HG03558 (cell line): ENCODE measurements at regions not wholly inside any gene's neighbourhood (a gene's known extent, or its start where the extent isn't known, plus 50 kb on each side); places are given as distances from the start of the nearest gene placed in this dataset.

Experiments
- ATAC-seq: cut with Tn5 transposase; IDR thresholded peaks from one replicate; pipeline ENCODE4 v1.9.1; 2021; ENCODE audit warnings: moderate number of reproducible peaks; ENCODE audit not compliant: unreplicated experiment; ENCODE audit errors: extremely low read depth

DNA sequence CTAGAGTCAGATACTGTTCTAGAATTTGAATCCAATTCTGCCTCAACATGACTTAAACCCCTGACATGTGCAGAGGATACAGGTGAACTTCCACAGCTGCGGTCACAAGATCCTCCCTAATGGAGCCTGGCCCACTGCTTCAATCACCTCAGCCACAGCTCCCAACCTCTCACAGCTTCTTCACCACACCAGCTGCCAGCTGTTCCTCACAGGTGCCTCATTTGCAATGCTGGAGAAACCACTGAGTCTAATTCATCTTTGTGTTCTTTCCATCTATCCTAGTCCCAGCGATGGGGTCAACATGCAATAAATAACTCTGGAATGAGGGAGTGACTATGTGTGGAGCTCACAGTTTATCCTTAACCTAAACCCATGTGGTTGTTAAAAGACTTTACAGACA lies 72.0 kb upstream of the MAF start:
- ATAC-seq = no peak

DNA sequence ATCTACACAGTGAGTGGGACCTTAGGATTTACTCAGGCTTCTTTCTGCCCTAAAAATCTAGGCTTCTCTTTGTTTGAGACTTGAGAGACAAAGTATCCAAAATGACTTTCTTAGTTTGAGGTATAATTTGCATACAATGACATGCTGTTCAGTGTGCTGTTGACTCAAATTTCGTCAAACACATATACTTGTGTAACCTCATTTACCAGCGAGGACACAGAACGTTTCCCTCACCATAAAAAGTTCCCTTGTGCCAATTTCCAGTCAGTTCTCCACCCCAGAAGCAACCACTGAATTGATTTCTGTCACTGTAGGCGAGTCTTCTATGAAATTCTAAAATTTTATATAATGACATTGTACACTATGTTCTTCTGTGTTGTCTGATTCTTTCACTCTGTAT lies 68.0 kb upstream of the MAF start:
- ATAC-seq = no peak

DNA sequence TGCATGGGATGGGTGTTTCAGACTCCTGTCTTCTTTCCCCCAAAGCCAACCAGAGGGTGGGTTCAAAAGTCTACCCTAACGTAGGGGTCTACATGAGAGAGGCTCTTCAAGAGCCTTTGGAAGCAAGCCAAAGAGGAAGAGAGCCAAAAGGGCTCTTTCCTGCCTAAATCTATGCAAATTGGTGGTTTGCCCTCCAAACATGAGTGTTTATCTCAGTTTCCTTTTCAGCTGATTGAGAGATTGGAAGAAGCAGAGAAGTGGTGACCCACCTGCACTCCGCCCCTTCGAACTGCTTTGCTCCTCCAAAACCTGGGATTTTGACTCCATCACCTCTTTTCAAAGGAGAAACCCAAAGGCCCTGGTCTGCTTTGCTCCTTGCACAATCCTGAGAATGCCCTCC lies 65.4 kb upstream of the MAF start:
- no peak for ATAC-seq

DNA sequence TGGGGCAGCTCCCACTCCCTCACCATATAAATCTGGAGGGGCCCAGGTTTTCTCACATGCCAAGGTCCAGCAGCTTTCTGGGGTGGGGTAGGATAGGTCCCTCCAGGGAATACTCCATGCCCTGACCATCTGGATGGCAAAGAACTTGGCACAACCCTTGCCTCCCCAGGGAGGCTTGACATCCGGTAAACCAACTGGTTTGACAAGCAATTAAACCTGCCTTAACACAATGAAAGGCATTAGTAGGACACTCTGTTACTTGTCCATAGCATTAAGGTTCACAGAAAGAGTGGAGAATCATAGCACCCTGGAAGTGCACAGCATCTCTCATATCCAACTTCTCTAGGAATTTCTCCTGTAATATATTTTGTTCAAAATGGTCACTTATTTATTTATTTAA lies 63.9 kb upstream of the MAF start:
- no peak for ATAC-seq

DNA sequence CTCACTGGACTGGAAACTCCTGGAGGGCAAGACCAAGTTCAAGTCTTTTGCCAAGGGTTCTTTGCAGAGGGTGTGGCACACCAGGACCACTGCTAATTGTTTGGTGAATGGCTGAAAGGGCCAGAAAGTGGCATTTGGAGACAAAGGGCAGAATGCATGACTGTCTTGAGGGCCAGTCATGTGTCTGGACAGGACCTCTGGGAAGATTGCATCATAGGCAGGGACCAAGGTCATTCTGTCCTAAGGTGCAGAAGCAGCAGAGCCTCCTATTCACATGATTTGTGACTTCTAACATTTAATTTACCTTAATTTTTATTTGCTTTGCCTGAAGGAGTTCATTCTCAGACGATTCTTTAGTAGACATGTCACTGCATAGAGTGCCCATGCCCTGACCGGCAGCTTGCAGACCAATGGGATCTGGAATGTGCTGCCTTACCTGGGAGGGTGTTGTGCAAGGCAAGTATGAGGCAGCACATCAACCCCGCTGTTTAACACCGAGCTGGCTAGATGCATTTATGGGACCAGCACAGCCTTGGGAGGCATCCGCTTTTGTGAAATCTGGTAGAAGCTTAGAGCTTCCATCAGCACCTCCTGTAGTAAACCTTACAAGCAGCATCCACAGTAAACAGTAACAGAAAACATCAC lies 62.3 kb upstream of the MAF start:
- ATAC-seq = no peak

DNA sequence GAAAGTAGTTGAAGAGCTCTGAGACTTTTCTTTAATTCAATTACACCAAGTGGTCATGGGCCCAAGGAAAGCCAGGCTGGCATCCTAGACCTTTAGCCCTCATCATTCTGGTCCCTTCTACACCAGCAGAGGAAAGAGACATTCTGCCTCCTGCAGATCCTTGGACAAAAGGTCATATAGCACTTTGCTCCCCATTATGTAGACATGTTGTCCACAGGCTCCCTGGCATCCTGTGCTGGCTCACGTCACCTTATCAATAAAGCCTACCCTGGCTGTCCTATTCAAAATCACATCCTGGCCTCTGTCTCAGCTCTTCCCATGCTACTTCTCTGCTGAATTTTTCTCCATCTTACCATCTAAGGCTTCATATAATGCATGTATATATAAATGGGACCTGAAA lies 61.6 kb upstream of the MAF start:
- ATAC-seq = no peak

DNA sequence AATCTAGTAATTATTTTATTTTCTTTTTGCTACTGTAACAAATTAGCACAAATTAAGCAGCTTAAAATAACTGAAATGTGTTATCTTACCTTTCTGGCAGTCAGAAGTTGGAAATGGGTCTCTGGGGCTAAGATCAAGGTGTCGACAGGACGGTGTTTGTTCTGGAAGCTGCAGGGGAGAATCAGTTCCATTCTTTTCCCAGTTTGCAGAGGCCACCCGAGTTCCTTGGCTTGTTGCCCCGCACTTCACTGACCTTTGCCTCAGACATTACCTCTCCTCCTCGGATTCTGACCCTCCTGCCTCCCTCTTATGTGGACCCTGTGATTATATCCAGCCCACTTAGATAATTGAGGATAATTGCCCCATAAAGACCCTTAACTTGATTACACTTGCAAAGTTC lies 61.0 kb upstream of the MAF start:
- no peak for ATAC-seq

DNA sequence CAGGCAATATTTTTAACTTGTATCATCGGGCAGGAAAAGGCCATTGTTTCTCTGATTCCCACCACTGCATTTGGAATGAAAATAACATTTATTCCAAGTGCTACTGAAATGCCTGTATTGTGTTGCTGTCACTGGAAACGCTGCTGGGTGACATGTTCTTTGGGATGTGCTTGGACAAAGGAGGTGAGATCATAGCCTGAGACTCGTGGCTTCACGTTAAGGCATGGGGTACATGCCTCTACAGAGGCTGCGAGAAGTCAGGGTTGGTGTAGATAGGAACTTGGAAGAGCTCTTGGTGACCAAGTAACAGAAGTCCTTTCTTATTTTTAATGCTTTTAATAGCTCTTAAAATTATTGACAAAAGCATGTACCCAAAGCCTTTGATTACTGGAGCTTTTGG lies 58.8 kb upstream of the MAF start:
- ATAC-seq = no peak

DNA sequence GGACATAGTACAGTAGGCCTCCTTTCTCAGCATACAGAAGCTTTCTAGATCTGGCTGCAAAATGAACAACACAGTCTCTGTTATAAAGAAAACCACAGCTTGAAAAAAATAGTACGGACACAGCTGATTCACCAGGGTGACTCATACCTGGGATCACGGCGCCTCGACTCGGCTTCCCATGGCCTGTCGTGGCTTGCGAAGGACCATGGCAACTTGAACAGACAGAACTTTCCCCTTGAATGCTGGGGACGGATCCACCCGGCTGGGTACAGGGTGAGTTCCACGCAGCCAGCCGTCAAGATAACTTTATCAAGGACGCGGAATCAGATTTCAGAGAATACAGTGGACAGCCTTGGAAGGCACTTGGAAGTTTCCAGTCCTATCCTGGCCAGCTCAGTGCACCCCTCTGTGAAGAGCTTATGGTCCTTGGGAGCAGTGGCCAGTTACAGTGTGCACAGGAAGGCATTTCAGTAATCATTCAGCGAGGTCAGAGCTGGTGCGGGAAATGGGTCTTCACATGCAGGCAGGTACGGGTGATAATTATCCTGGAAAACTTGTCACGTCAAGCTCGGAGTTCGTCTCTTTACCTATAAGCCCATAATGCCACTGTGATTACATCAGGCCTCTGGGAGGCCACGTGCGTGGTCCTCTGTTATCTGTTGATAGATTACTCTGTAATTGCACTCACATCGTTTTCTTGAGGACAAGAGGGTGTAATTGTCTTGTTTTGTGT lies 57.9 kb upstream of the MAF start:
- no peak for ATAC-seq

DNA sequence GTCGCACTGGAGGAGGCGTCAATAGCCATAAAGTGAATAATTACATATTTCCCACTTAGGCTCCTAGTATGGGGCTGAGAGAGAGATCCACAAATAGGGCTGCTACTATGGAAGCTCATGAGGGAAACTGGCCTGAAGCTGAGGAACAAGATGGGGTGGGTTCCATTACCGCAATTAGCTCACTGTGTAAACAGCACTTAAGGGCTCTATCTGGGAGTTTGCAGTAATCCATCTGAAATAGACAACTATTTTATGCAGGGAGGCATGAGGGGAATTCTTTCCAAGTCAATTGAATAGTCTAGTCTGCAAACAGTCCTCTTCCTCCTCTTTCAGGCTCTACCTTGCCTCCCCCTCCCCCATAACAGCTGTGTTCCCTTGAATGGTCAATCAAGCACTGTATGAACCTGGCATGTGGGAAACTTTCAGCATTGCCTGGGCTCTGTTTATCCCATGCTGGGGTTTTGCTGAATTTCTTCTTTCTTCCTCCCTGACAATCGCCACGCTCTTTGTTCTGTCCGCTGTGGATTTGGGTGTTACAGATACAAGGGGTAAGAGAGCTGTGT lies 56.1 kb upstream of the MAF start:
- no peak for ATAC-seq

DNA sequence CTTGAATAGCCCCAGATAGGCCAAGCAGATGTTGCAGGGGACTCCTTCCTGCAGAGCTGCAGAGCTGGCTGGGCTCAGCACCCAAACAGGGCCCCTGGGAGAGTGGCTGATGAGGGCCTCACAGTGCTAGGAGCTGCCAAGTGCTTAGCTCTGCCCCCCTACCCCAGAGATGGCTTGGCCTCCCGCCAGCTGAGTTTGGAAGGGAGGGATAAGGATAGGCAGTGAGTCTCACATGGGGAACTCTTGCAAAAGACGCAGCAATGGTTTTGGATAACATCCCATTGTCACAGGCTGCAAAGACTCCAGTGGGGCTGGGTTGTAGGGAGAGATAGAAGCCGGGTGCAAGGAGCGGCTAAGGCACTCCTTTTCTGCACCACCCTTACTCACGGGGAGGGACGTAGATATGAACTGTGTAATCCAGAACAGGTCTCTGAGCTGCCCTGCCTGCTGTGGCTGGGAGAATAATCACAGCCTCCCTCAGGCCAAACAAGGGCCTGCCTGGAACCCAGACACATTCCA lies 52.9 kb upstream of the MAF start:
- no peak for ATAC-seq

DNA sequence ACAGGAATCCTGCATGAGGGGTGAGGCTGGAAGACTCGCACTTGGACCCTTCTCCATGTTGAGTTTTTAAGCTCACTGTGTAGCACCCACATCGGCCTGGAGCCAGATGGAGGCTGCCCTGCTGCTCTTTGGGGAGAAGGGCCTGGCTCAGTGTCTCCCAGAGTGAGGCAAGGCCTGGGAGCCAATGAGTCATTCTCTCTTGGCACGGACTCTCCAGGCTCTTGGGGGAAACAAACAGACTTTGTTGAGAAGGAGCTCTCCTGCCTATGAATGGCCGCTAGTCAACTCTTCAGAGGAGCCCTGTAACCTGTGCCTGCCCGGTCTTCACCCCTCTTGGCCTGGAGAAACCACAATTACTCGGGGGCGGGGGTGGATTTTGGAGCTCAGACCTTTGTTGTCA lies 50.8 kb upstream of the MAF start:
- no peak for ATAC-seq
